CD4-positive, alpha-beta T cell treated with Interleukin-12 subunit alpha and Interleukin-12 subunit beta, for 1 hour (primary cell): ENCODE measurements at regions not wholly inside any gene's neighbourhood (a gene's known extent, or its start where the extent isn't known, plus 50 kb on each side); places are given as distances from the start of the nearest gene placed in this dataset.

ENCODE experiments used
- DNase-seq: peaks from one replicate; pipeline ENCODE4 v3.0.0-alpha.2; 2020

DNA sequence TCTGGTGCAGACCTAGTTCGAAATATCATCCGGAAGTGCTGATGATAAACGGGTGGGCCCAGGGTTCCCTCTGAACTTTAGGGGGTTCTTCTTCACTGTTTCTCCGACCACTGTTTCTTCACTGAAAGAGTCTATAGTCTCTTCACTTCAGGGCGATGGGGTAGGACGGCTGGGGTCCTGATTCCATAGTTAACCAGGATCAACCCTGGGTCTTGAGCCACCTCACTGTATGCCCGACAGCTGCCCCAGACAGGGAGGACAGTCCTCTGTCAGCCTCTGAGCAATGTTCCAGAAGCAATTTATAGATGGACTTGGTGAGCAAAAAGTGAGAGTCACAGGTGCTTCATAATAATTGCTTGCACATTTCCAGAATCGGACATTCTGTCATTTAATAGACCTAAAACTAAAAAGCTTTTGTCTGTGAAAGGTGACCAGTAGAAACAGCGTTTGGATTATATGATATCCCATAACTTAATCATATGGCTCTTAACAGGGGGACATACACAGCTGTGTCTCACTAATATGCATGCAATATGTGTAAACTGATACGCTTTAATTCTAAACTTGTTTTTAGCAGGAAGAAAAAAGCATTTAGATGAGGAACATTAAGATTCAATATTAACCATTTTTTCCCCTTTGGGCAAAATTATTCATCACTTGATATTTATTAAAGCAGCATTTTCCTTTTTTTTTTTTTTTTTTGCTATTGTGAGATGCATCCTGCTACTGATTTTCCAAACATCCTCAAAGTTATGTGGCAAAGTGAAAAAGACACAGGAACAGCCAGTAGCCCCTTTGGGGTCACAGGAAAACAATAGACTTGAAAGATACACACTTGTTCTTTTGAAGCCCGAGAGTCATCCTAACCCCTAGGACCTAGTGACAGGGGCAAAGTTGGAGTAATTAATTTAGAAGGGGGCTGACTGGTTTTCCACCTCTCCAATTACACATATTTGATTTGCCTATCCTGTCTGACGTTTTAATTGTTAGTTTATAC is 277.0 kb downstream of the ZNF536 start:
- DNase-seq = no peak

DNA sequence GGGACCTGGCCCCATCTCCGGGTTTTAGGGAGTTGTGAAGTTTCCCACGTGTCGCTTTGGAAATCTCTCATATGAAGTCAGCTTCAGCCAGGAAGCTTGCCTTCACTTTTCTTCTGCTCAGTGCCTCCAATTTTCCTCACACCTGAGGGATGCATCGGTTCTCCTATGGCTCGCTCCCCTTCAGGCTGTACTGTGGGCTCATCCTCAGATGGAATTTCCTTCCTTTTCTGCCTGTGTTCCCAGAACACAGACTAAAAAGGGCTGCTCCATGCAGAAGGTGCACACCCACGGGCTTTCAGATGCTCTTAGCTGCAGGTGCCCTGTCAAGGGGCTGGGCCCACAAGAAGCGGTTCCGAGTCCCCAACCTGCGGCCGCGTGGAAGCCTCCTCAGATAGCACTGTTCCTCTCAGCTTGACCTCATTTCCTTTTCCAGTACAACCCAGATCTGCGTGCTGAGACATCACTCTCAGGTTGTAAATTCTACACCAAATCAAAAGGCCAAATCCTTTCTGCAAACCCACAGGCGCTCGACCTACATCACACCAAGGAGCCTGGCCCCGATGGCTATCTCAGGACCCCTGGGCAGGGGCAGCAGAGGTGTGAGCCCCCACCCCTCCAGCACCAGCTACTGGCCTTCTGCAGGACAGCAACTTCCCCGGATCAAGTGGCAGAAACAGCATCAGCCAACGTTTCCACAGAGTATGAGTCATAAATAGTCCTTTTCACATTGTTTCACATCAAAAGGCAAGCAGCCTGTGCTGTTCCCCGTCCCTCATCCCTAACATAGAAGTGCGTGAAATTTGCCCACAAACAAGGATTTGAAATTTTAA is 275.9 kb downstream of the ZNF536 start:
- no peak for DNase-seq

GRCh38 chr19:30646806-30647205 is 274.6 kb downstream of the ZNF536 start:
- DNase-seq = no peak

GRCh38 chr19:30645946-30646577 is 273.9 kb downstream of the ZNF536 start:
- DNase-seq = no peak

GRCh38 chr19:30640252-30640965 is 268.2 kb downstream of the ZNF536 start:
- no peak for DNase-seq

DNA sequence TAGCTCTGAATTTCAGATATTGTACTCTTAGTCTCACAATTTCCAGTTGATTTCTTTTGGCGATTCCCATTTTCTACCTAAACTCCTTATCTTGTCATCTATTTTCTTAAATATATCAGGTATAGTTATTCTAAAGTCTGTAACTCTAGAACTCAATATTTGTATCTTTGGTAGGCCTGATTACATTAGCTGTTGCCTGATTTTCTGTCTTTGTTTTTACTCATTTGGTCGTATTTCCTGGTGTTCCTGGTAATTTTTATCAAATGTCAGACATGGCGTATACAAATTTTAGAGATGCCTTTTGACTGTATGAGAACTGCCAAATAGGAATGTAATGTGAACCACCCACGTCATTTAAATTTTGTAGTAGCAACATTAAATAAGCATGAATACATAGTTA is 266.7 kb downstream of the ZNF536 start:
- no peak for DNase-seq

GRCh38 chr19:30637926-30638325 is 265.7 kb downstream of the ZNF536 start:
- no peak for DNase-seq

- DNase-seq = no peak
Observed at GRCh38 chr19:30634996-30635975, 263.1 kb downstream of the ZNF536 start.

GRCh38 chr19:30634131-30634830 is 262.1 kb downstream of the ZNF536 start:
- no peak for DNase-seq

- DNase-seq = no peak
Observed at GRCh38 chr19:30631033-30631370, 258.8 kb downstream of the ZNF536 start.

DNA sequence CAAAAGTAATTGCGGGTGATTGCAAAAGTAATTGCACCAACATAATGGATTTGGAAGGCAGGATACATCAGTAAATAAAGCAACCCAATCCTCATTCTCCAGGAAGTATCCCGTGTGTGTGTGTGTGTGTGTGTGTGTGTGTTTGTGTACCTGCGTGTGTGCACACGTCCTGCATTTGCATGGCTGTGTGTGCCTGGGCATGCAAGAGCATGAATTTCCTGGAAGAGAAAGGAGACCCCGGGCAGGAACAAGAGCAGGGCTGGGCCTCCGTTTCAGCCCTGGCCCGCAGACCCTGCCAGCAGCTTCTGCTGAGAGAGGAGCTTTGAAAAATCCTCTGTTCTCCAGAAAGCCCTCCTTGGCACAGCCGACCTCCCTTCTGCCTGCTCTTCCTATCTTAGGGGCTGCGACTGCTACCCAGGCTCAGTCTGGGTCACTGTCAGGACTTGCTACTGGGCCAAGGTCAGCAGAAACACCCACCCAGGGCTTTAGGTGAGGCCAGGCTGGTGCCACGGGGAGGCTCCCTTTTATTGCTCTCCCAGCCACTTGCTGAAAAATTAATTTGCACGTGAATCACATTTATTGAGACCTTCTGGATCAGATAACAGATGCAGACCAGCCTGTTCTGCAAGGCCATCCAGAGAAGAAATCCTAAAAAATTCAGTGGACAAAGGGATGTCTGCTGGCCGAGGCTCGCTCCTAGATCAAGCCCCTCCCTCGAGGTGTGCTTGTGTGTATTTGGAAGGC is 258.3 kb downstream of the ZNF536 start:
- DNase-seq = no peak

- no peak for DNase-seq
Observed at GRCh38 chr19:30629086-30629485, 256.9 kb downstream of the ZNF536 start.

- no peak for DNase-seq
Observed at GRCh38 chr19:30626626-30626966, 254.4 kb downstream of the ZNF536 start.

- no peak for DNase-seq
Observed at GRCh38 chr19:30625947-30626625, 253.9 kb downstream of the ZNF536 start.

DNA sequence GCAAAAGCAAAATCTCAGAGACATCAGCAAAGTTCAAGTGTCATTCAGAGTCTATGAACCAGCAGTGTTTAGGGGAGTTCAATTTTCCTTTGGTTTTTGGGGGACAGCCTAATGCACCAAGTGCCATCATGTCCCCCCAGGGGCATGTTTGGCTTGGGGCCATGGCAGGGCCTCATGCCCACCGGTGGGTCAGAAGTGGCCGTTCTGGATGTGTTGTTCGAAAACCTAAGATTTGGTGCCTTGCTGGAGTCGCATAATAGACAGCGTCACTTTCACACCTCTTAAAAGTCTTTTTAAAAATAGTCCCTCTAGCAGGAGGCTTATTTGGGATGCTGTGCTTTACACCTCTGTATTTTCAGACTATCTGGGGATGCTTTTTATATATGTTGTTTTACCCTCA is 250.1 kb downstream of the ZNF536 start:
- no peak for DNase-seq

GRCh38 chr19:30621326-30621920 is 249.2 kb downstream of the ZNF536 start:
- no peak for DNase-seq

- DNase-seq = no peak
Observed at GRCh38 chr19:30620354-30620753, 248.2 kb downstream of the ZNF536 start.

GRCh38 chr19:30609656-30610270 is 237.6 kb downstream of the ZNF536 start:
- DNase-seq = no peak

GRCh38 chr19:30608471-30608870 is 236.3 kb downstream of the ZNF536 start:
- DNase-seq = no peak
